GM12873 (cell line): ENCODE measurements at regions not wholly inside any gene's neighbourhood (a gene's known extent, or its start where the extent isn't known, plus 50 kb on each side); places are given as distances from the start of the nearest gene placed in this dataset.

ENCODE experiments used
- CTCF ChIP-seq: IDR thresholded peaks from 2 replicates; pipeline ENCODE4 v1.5.1; 2012; ENCODE audit warnings: low read depth, mild to moderate bottlenecking, moderate library complexity, low read length, control low read depth; ENCODE audit not compliant: insufficient read depth; ENCODE audit errors: missing control alignments

- TF ChIP-seq CTCF = no peak
Observed at GRCh38 chrX:14243823-14244222, 214.1 kb upstream of the GEMIN8 start.

- TF ChIP-seq CTCF = no peak
Observed at GRCh38 chrX:14235004-14235403, 205.3 kb upstream of the GEMIN8 start.

DNA sequence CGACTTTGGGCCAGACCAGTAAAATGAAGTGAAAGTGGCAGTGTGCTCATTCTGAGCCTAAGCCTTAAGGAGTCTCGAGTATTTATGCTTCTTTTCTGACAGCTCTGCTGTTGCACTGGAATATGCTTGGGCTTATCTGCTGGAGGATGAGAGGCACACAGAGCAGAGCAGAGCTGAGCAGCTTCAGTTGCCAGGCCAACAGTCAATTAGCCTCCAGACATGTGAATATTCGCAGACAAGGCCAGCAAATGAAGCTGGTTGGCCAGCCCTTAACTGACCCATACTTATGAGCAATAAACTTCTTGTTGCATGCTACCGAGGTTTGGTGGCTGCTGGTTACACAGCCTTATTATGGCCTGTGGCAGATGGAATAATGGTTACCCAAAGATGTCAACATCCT, 203.0 kb upstream of the GEMIN8 start:
- TF ChIP-seq CTCF = no peak

DNA sequence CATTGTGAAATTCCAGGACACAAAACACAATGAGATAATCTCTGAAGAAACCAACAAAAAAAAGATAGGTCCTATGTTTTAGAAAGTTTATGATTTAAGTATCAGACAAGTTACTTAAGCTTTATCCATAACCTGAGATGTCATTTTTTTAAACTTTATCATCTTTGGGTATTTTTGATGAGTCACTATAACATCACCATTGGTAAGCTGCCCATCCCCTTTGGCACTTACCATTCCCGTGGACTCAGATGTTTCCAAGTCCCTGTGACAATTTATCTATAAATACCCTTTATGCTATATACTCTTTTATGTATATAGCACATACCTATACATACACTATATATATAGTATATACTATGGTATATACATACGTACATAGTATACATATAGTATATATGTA, 198.9 kb upstream of the GEMIN8 start:
- TF ChIP-seq CTCF = no peak

GRCh38 chrX:14220386-14220944, 190.8 kb upstream of the GEMIN8 start:
- TF ChIP-seq CTCF = no peak

GRCh38 chrX:14209034-14209433, 179.3 kb upstream of the GEMIN8 start:
- no peak for TF ChIP-seq CTCF

- no peak for TF ChIP-seq CTCF
Observed at GRCh38 chrX:14194711-14195110, 165.0 kb upstream of the GEMIN8 start.
